ENCODE measurements at regions not wholly inside any gene's neighbourhood (a gene's known extent, or its start where the extent isn't known, plus 50 kb on each side); places are given as distances from the start of the nearest gene placed in this dataset.

- 0 out of 2 replicates have a peak, but pooled peaks cover 7% of the 10 kb centered on the region for H3K9me2 ChIP-seq (ENCODE audit: insufficient read depth)
- TF ChIP-seq ZNF331 (CRISPR knock-in tag; IDR thresholded peaks at IDR 0.05; ENCODE audit: low read depth) (no peak), POLR2AphosphoS5 (IDR thresholded peaks at IDR 0.05; ENCODE audit: low read depth) (no peak), CTCF (conservative IDR thresholded peaks at IDR 0.05; ENCODE audit: low read depth in 2 of 2) (no peak), NANOG (IDR thresholded peaks at IDR 0.05; ENCODE audit: borderline replicate concordance) (no peak), REST (IDR thresholded peaks at IDR 0.05; ENCODE audit: unreplicated experiment) (no peak), STAT1 (IDR thresholded peaks at IDR 0.05; ENCODE audit: unreplicated experiment) (no peak), ZNF114 (CRISPR knock-in tag; IDR thresholded peaks at IDR 0.05) (no peak), EZH2phosphoT487 (IDR thresholded peaks at IDR 0.05; ENCODE audit: unreplicated experiment) (no peak)
- H3K4me1 ChIP-seq (ENCODE audit: insufficient read depth), result no peaks in the 10 kb centered on the region
- Mint-ChIP-seq H3K9me3 (no peaks in the 10 kb centered on the region), H3K4me3 (no peak overlapping the region), H3K27ac (no peak overlapping the region; the same call in 1 of the 2 replicates), H3K4me1 (no peaks in the 10 kb centered on the region), H3K27me3 (ENCODE audit: insufficient read depth, low read depth, poor library complexity) (peaks cover 2% of the 10 kb centered on the region), H3K36me3 (ENCODE audit: low read depth) (no peaks in the 10 kb centered on the region; the same call in 2 of the 3 replicates)
- no peaks in the 10 kb centered on the region for H3K79me2 ChIP-seq (replicated peaks; ENCODE audit: insufficient read depth)
- ATAC-seq (no peak), DNase-seq (ENCODE audit: low spot score) (no peak)
- H4K20me1 ChIP-seq (replicated peaks; ENCODE audit: insufficient read depth), result no peaks in the 10 kb centered on the region
- no peak overlapping the region for H3K4me3 ChIP-seq
- H3F3A ChIP-seq (replicated peaks; ENCODE audit: low read depth), result no peaks in the 10 kb centered on the region
- H3K36me3 ChIP-seq (ENCODE audit: insufficient read depth), result no peaks in the 10 kb centered on the region
- H3K27ac ChIP-seq (ENCODE audit: low read depth), result no peak overlapping the region
- no peak overlapping the region for H2AFZ ChIP-seq
- H3K4me2 ChIP-seq, result no peak overlapping the region
- H3K27me3 ChIP-seq (ENCODE audit: insufficient read depth), result no peaks in the 10 kb centered on the region
Observed at GRCh38 chr4:116005037-116005805, 891.8 kb upstream of the NDST4 start.

- H3K36me3 ChIP-seq (ENCODE audit: insufficient read depth), result no peaks in the 10 kb centered on the region
- no peak for ATAC-seq
- H2AFZ ChIP-seq, result no peak overlapping the region
- no peak overlapping the region for H3K27ac ChIP-seq (ENCODE audit: low read depth)
- Mint-ChIP-seq H3K4me1 (no peaks in the 10 kb centered on the region), H3K27me3 (ENCODE audit: insufficient read depth, low read depth, poor library complexity) (peaks cover 2% of the 10 kb centered on the region), H3K4me3 (no peak overlapping the region), H3K36me3 (ENCODE audit: low read depth) (no peaks in the 10 kb centered on the region; the same call in 2 of the 3 replicates), H3K27ac (no peak overlapping the region), H3K9me3 (no peaks in the 10 kb centered on the region)
- H3K9me2 ChIP-seq (ENCODE audit: insufficient read depth), result 0 out of 2 replicates have a peak, but pooled peaks cover 7% of the 10 kb centered on the region
- DNase-seq (ENCODE audit: low spot score), result no peak
- H3K4me2 ChIP-seq, result no peak overlapping the region
- no peaks in the 10 kb centered on the region for H3F3A ChIP-seq (replicated peaks; ENCODE audit: low read depth)
- H3K4me1 ChIP-seq (ENCODE audit: insufficient read depth), result no peaks in the 10 kb centered on the region
- H3K79me2 ChIP-seq (replicated peaks; ENCODE audit: insufficient read depth), result no peaks in the 10 kb centered on the region
- no peaks in the 10 kb centered on the region for H4K20me1 ChIP-seq (replicated peaks; ENCODE audit: insufficient read depth)
- H3K27me3 ChIP-seq (ENCODE audit: insufficient read depth), result no peaks in the 10 kb centered on the region
- no peak overlapping the region for H3K4me3 ChIP-seq
- TF ChIP-seq ZNF331 (CRISPR knock-in tag; IDR thresholded peaks at IDR 0.05; ENCODE audit: low read depth) (no peak), ZNF114 (CRISPR knock-in tag; IDR thresholded peaks at IDR 0.05) (no peak), STAT1 (IDR thresholded peaks at IDR 0.05; ENCODE audit: unreplicated experiment) (no peak), CTCF (conservative IDR thresholded peaks at IDR 0.05; ENCODE audit: low read depth in 2 of 2) (no peak), EZH2 (IDR thresholded peaks at IDR 0.05; ENCODE audit: low read depth, unreplicated experiment) (no peak), NANOG (IDR thresholded peaks at IDR 0.05; ENCODE audit: borderline replicate concordance) (no peak), REST (IDR thresholded peaks at IDR 0.05; ENCODE audit: unreplicated experiment) (no peak), ETS1 (IDR thresholded peaks at IDR 0.05) (no peak)
Observed at GRCh38 chr4:116001291-116001690, 887.9 kb upstream of the NDST4 start.

Data from GM23338 (cell line).